Breast epithelium (tissue), 3 donors: ENCODE measurements at regions not wholly inside any gene's neighbourhood (a gene's known extent, or its start where the extent isn't known, plus 50 kb on each side); places are given as distances from the start of the nearest gene placed in this dataset.

Experiments used
- CTCF ChIP-seq, 3 donors: fragments of 450-650 bp; IDR thresholded peaks; one replicate each; pipeline ENCODE4 v1.5.1; 2016 to 2017; ENCODE audit warnings: antibody characterized with exemption in 3 of 3, mild to moderate bottlenecking in 3 of 3, moderate library complexity in 3 of 3
- POLR2A ChIP-seq: fragments of 450-650 bp; IDR thresholded peaks from one replicate; pipeline ENCODE4 v1.6.1; 2016; ENCODE audit warnings: antibody characterized with exemption, mild to moderate bottlenecking, moderate library complexity
- POLR2AphosphoS5 ChIP-seq, 3 donors: sonication (generic); formaldehyde crosslinking; IDR thresholded peaks; one replicate each; pipeline ENCODE4 v1.6.1; 2017; ENCODE audit warnings: antibody characterized with exemption in 3 of 3

GRCh38 chr4:20368926-20369325 is 117.2 kb downstream of the SLIT2 start:
- TF ChIP-seq CTCF (IDR thresholded peaks at IDR 0.05): no peak
- TF ChIP-seq POLR2A: no peak
- TF ChIP-seq POLR2AphosphoS5 (IDR thresholded peaks at IDR 0.05): no peak
